SU-DHL-6 (cell line): ENCODE measurements at regions not wholly inside any gene's neighbourhood (a gene's known extent, or its start where the extent isn't known, plus 50 kb on each side); places are given as distances from the start of the nearest gene placed in this dataset.

ENCODE experiments used
- H2AFZ ChIP-seq: fragments of 200-600 bp; sonication (generic); 2 replicates; pipeline ENCODE4 v1.6.1; 2014; ENCODE audit warnings: low read depth, mild to moderate bottlenecking, moderate library complexity, mixed read lengths, antibody characterized with exemption, low read length; ENCODE audit not compliant: severe bottlenecking
- H3F3A ChIP-seq: fragments of 200-600 bp; shearing (Covaris generic); 2 replicates; pipeline ENCODE4 v1.6.0; 2016; ENCODE audit warnings: antibody characterized with exemption, mild to moderate bottlenecking; ENCODE audit not compliant: insufficient read depth
- H3K27ac ChIP-seq: fragments of 200-600 bp; sonication (generic); 2 replicates; pipeline ENCODE4 v1.5.1; 2016; ENCODE audit warnings: low read depth, mild to moderate bottlenecking, low read length, moderate library complexity, mixed read lengths
- H3K27me3 ChIP-seq: fragments of 200-600 bp; sonication (generic), shearing (Covaris generic); 2 replicates; pipeline ENCODE4 v1.6.0; 2014; ENCODE audit warnings: mild to moderate bottlenecking, low read length
- H3K36me3 ChIP-seq: fragments of 200-600 bp; sonication (generic); 2 replicates; pipeline ENCODE4 v1.6.1; 2014; ENCODE audit warnings: mild to moderate bottlenecking, low read length, mixed read lengths
- H3K4me2 ChIP-seq: fragments of 300-600, 200-600 bp; shearing (Covaris generic), sonication (generic); 2 replicates; pipeline ENCODE4 v1.6.0; 2014; ENCODE audit warnings: low read length, low read depth, mild to moderate bottlenecking; ENCODE audit not compliant: poor library complexity, severe bottlenecking
- H3K4me3 ChIP-seq: fragments of 200-600 bp; sonication (generic); 2 replicates; pipeline ENCODE4 v1.5.1; 2014; ENCODE audit warnings: antibody characterized with exemption, low read length, mild to moderate bottlenecking, mixed read lengths; ENCODE audit not compliant: insufficient read depth, poor library complexity, severe bottlenecking
- H3K79me2 ChIP-seq: fragments of 200-600 bp; sonication (generic); 2 replicates; pipeline ENCODE4 v1.6.1; 2014; ENCODE audit warnings: mild to moderate bottlenecking, low read length, moderate library complexity; ENCODE audit not compliant: insufficient read depth
- H3K9ac ChIP-seq: fragments of 200-600 bp; sonication (generic); 2 replicates; pipeline ENCODE4 v1.7.0; 2014; ENCODE audit warnings: mild to moderate bottlenecking, low read length
- H3K9me2 ChIP-seq: fragments of 200-600 bp; sonication (generic); replicated peaks from 2 replicates; pipeline ENCODE4 v1.6.1; 2014; ENCODE audit warnings: low read length; ENCODE audit not compliant: insufficient read depth
- H3K9me3 ChIP-seq: fragments of 200-600 bp; sonication (generic); 2 replicates; pipeline ENCODE4 v1.6.1; 2014; ENCODE audit warnings: low read length, mixed read lengths; ENCODE audit not compliant: insufficient read depth
- H4K20me1 ChIP-seq: fragments of 200-600 bp; sonication (generic); 2 replicates; pipeline ENCODE4 v1.6.1; 2014; ENCODE audit warnings: low read depth, mild to moderate bottlenecking, antibody characterized with exemption, low read length, moderate library complexity, mixed read lengths
- CTCF ChIP-seq: fragments of 200-600 bp; sonication (generic); IDR thresholded peaks from one replicate; pipeline ENCODE4 v1.5.1; 2017; ENCODE audit warnings: antibody characterized with exemption, mild to moderate bottlenecking, low read length, moderate library complexity; ENCODE audit not compliant: insufficient read depth, poor library complexity, severe bottlenecking
- EZH2phosphoT487 ChIP-seq: fragments of 200-600 bp; sonication (generic), shearing (Covaris generic); conservative IDR thresholded peaks from 2 replicates; pipeline ENCODE4 v1.6.1; 2018; ENCODE audit warnings: mild to moderate bottlenecking, antibody characterized with exemption, low read length, moderate library complexity, mixed read lengths

GRCh38 chr12:13452955-13453570 lies 256.5 kb downstream of the EMP1 start:
- H3K9ac ChIP-seq = no peak overlapping the region
- H3K36me3 ChIP-seq = no peaks in the 10 kb centered on the region
- no peaks in the 10 kb centered on the region for H3K9me3 ChIP-seq
- H3K4me3 ChIP-seq = no peak overlapping the region
- no peaks in the 10 kb centered on the region for H3K79me2 ChIP-seq
- no peak for TF ChIP-seq CTCF
- no peak for TF ChIP-seq EZH2phosphoT487
- no peaks in the 10 kb centered on the region for H3K9me2 ChIP-seq
- H3F3A ChIP-seq = no peaks in the 10 kb centered on the region
- H3K27ac ChIP-seq = no peak overlapping the region
- H3K4me2 ChIP-seq = no peak overlapping the region
- H2AFZ ChIP-seq = no peak overlapping the region
- H3K27me3 ChIP-seq = no peaks in the 10 kb centered on the region
- no peaks in the 10 kb centered on the region for H4K20me1 ChIP-seq

DNA sequence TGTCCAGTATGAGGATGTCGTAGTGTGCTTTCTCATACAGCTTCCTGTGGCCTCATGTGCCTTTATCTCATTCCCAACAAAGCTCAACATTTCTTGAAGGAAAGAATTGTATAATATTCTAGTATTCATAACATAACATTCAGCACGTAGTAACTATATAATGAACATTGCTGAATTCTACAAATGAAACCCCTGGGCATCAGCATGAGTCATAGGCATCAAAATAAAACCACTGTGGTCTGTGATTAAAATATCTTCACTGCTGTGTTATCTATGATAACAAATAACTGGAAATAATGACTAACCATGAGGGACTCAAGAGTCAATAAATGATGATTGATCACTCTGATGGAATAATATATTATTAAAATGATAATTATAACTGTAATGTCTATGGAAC lies 255.2 kb downstream of the EMP1 start:
- H3K9me2 ChIP-seq = no peaks in the 10 kb centered on the region
- H3F3A ChIP-seq = no peaks in the 10 kb centered on the region
- H3K4me3 ChIP-seq = no peak overlapping the region
- no peaks in the 10 kb centered on the region for H3K9me3 ChIP-seq
- no peak for TF ChIP-seq CTCF
- TF ChIP-seq EZH2phosphoT487 = no peak
- no peak overlapping the region for H3K4me2 ChIP-seq
- no peak overlapping the region for H3K9ac ChIP-seq
- H2AFZ ChIP-seq = no peak overlapping the region
- H3K27ac ChIP-seq = no peak overlapping the region
- no peaks in the 10 kb centered on the region for H3K27me3 ChIP-seq
- H4K20me1 ChIP-seq = no peaks in the 10 kb centered on the region
- H3K79me2 ChIP-seq = no peaks in the 10 kb centered on the region
- H3K36me3 ChIP-seq = no peaks in the 10 kb centered on the region

DNA sequence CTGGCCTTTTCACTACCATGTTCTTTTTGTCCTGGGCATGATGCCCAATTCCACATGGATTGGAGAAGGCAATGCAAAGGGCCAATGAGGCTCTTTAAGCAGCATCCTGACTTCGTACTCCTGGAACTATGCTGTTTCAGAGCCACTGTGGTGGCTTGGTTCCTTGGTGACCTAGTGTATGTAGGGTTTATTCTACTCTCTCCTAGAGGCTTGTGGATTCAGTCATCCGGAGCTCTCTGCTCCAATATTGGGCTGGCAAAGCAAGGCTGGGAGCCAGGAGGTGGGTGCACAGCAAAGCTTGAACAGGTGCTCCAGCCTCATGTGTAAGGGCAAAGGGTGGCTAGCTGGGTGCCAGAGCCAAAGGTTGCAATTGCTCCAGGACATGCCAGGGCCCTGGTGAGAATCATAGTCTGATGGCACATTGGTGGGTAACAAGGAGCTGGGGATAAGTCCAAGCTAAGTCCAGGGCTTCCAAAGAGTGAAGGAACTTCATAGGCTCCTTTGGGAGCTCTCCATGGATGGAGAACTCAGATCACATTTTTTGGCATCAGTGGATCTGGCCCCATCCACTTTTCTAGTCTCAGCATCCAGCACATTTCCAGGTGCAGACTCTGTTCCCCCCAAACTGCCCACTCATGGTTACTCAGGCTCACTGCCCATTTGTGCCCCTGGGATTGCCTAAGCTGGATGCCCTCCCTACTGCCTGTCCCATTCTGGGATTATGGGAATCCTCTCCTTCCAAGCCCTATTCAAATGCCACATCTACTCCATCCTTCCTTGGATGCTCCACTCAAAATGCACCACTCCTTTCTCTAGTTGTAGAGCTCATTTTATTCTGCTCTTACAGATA lies 253.9 kb downstream of the EMP1 start:
- H3K9ac ChIP-seq = no peak overlapping the region
- H2AFZ ChIP-seq = no peak overlapping the region
- H3F3A ChIP-seq = no peaks in the 10 kb centered on the region
- H3K27ac ChIP-seq = no peak overlapping the region
- no peaks in the 10 kb centered on the region for H3K9me2 ChIP-seq
- H3K36me3 ChIP-seq = no peaks in the 10 kb centered on the region
- no peaks in the 10 kb centered on the region for H3K79me2 ChIP-seq
- no peak overlapping the region for H3K4me3 ChIP-seq
- no peaks in the 10 kb centered on the region for H4K20me1 ChIP-seq
- H3K4me2 ChIP-seq = no peak overlapping the region
- no peaks in the 10 kb centered on the region for H3K27me3 ChIP-seq
- H3K9me3 ChIP-seq = no peaks in the 10 kb centered on the region
- no peak for TF ChIP-seq EZH2phosphoT487
- TF ChIP-seq CTCF = no peak
